Uterus (tissue), 2 donors: ENCODE measurements at regions not wholly inside any gene's neighbourhood (a gene's known extent, or its start where the extent isn't known, plus 50 kb on each side); places are given as distances from the start of the nearest gene placed in this dataset.

Experiments
- POLR2A ChIP-seq, 2 donors: fragments of 450-650 bp; IDR thresholded peaks; one replicate each; pipeline ENCODE4 v1.6.1; 2016; ENCODE audit warnings: antibody characterized with exemption in 2 of 2, mild to moderate bottlenecking in 1 of 2, moderate library complexity in 1 of 2
- TF ChIP-seq, protein P1 (sequence below), 4 experiments: fragments of 200-600 bp in 2 of 4; fragments of 450-650 bp in 2 of 4; sonication (generic) in 2 of 4; IDR thresholded peaks; one replicate each; pipeline ENCODE4 v1.5.1; 2016 to 2019; ENCODE audit warnings: antibody characterized with exemption in 4 of 4, mild to moderate bottlenecking in 2 of 4, moderate library complexity in 1 of 4

DNA sequence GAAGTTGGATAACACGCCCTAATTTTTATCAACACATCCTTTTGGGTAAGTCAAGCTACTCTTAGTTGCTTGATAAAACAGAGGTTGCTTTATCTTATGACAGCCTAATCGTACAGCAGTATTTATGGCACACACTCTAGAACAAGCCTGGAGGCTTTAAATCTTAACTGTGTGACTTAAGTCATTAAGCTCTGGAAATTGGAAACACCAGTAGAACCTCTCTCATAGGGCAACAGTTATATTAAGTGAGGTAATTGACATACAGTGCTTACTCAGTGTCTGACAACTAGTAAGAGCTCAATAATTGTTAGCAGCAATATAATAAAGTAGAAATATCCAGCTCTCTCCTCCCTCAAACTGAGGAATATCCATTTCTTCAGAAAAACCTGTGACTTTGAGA lies 808.9 kb upstream of the WWC1 start:
- no peak for TF ChIP-seq POLR2A (IDR thresholded peaks at IDR 0.05)
- TF ChIP-seq, protein P1, sequence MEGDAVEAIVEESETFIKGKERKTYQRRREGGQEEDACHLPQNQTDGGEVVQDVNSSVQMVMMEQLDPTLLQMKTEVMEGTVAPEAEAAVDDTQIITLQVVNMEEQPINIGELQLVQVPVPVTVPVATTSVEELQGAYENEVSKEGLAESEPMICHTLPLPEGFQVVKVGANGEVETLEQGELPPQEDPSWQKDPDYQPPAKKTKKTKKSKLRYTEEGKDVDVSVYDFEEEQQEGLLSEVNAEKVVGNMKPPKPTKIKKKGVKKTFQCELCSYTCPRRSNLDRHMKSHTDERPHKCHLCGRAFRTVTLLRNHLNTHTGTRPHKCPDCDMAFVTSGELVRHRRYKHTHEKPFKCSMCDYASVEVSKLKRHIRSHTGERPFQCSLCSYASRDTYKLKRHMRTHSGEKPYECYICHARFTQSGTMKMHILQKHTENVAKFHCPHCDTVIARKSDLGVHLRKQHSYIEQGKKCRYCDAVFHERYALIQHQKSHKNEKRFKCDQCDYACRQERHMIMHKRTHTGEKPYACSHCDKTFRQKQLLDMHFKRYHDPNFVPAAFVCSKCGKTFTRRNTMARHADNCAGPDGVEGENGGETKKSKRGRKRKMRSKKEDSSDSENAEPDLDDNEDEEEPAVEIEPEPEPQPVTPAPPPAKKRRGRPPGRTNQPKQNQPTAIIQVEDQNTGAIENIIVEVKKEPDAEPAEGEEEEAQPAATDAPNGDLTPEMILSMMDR (IDR thresholded peaks at IDR 0.05), result no peak
